ENCODE measurements at regions not wholly inside any gene's neighbourhood (a gene's known extent, or its start where the extent isn't known, plus 50 kb on each side); places are given as distances from the start of the nearest gene placed in this dataset.

- H2BK5ac ChIP-seq (ENCODE audit: low read depth, low read length) = no peak overlapping the region
- H2BK20ac ChIP-seq (ENCODE audit: low read length) = no peak overlapping the region
- no peaks in the 10 kb centered on the region for H3K79me1 ChIP-seq (ENCODE audit: low read depth, low read length)
- no peak for FAIRE-seq
- no peak overlapping the region for H3K4me2 ChIP-seq (ENCODE audit: insufficient read depth in 1 of 2, low read depth in 2 of 2, low read length in 2 of 2)
- no peak overlapping the region for H3K14ac ChIP-seq (ENCODE audit: insufficient read length)
- no peak overlapping the region for H3K56ac ChIP-seq (replicated peaks; ENCODE audit: insufficient read length, low read depth, low read length)
- POLR2A ChIA-PET (ENCODE audit: partially characterized antibody) = no interaction called here
- H2AFZ ChIP-seq (ENCODE audit: low read length) = no peak overlapping the region
- H2BK120ac ChIP-seq (replicated peaks; ENCODE audit: low read depth, low read length) = no peak overlapping the region
- no peak overlapping the region for H3K4me3 ChIP-seq (ENCODE audit: extremely low read depth in 1 of 4, insufficient read depth in 2 of 4, low read depth in 3 of 4, low read length in 4 of 4)
- no peak overlapping the region for H4K91ac ChIP-seq (replicated peaks; ENCODE audit: insufficient read length, low read length)
- H3K23me2 ChIP-seq (ENCODE audit: low read depth, low read length) = no peaks in the 10 kb centered on the region
- H4K5ac ChIP-seq (ENCODE audit: insufficient read length, low read depth, low read length) = no peak overlapping the region
- no peak overlapping the region for H2AK5ac ChIP-seq (ENCODE audit: low read depth, low read length)
- 94% methylated on average over 4 of the region's 4 CpGs; no CpG with 5 or more reads in 1 of the 2 experiments for WGBS, 2 experiments (ENCODE audit: extremely low coverage in 1 of 2, insufficient coverage in 1 of 2, insufficient read length in 1 of 2, insufficient replicate concordance in 2 of 2, low coverage in 1 of 2, low lambda C conversion rate in 2 of 2, missing lambda C conversion rate in 1 of 2)
- H3K4ac ChIP-seq (replicated peaks; ENCODE audit: insufficient read length, low read depth, low read length) = no peak overlapping the region
- no peak overlapping the region for H2BK15ac ChIP-seq (ENCODE audit: low read length)
- H3K36me3 ChIP-seq (ENCODE audit: control insufficient read depth in 2 of 4, insufficient read depth in 4 of 4, low read length in 3 of 4) = no peaks in the 10 kb centered on the region
- CTCF ChIA-PET (ENCODE audit: partially characterized antibody) = interaction anchor here (0.6 kb wide), 1 partner anchor 989 kb away, joined by 3 read pairs; no protein-coding TSS in a partner anchor
- H3K23ac ChIP-seq (ENCODE audit: insufficient read length) = no peak overlapping the region
- no peak overlapping the region for H3K18ac ChIP-seq (ENCODE audit: extremely low read depth, low read length)
- H3K79me2 ChIP-seq (ENCODE audit: control insufficient read depth in 1 of 2, insufficient read depth in 2 of 2, low read length in 2 of 2) = no peaks in the 10 kb centered on the region
- DNase-seq (ENCODE audit: low read depth in 1 of 2, low spot score in 2 of 2) = no peak
- no peak overlapping the region for H3K9ac ChIP-seq (replicated peaks in 1 of 4; ENCODE audit: extremely low read depth in 1 of 4, low read depth in 3 of 4, low read length in 3 of 4)
- H3K27ac ChIP-seq (ENCODE audit: low read depth, low read length) = no peak overlapping the region
- no peaks in the 10 kb centered on the region for H3K27me3 ChIP-seq (replicated peaks in 1 of 4; ENCODE audit: control insufficient read depth in 3 of 4, extremely low read depth in 1 of 4, insufficient read depth in 3 of 4, low read length in 3 of 4)
- TF ChIP-seq CBX8 (IDR thresholded peaks at IDR 0.05; ENCODE audit: borderline replicate concordance, low read depth, low read length) (no peak), TEAD4 (IDR thresholded peaks at IDR 0.05; ENCODE audit: low read depth, low read length) (no peak), SP1 (IDR thresholded peaks at IDR 0.05; ENCODE audit: low read depth, low read length) (no peak), RNF2 (IDR thresholded peaks at IDR 0.05; ENCODE audit: borderline replicate concordance, low read depth, low read length, missing control alignments, poor library complexity, severe bottlenecking) (no peak)
- H4K20me1 ChIP-seq (replicated peaks in 1 of 2; ENCODE audit: control insufficient read depth in 1 of 2, insufficient read depth in 2 of 2, low read length in 2 of 2) = no peaks in the 10 kb centered on the region
- H4K8ac ChIP-seq (ENCODE audit: extremely low read depth, insufficient read depth, low read length) = no peak overlapping the region
- no peak overlapping the region for H2BK12ac ChIP-seq (ENCODE audit: low read depth, low read length)
- H3K4me1 ChIP-seq (replicated peaks in 1 of 4; ENCODE audit: control insufficient read depth in 3 of 4, insufficient read depth in 4 of 4, low read length in 3 of 4) = no peaks in the 10 kb centered on the region
- no peaks in the 10 kb centered on the region for H3K9me3 ChIP-seq (ENCODE audit: insufficient read depth in 2 of 2, low read depth in 1 of 2, low read length in 1 of 2)
Observed at GRCh38 chr12:72978999-72979398, 706.8 kb downstream of the TRHDE start.

Data from H1 (cell line).